NCI-H1048 (cell line): ENCODE measurements at regions not wholly inside any gene's neighbourhood (a gene's known extent, or its start where the extent isn't known, plus 50 kb on each side); places are given as distances from the start of the nearest gene placed in this dataset.
"Not testable (repeated sequence)": the region's sequence is repeated elsewhere in the genome, so short reads cannot be mapped to it uniquely, and the experiment has no call there.

Source experiments
- DNase-seq: peaks from one replicate; lab custom pipeline; 2025; lab: John Stamatoyannopoulos, UW

DNA sequence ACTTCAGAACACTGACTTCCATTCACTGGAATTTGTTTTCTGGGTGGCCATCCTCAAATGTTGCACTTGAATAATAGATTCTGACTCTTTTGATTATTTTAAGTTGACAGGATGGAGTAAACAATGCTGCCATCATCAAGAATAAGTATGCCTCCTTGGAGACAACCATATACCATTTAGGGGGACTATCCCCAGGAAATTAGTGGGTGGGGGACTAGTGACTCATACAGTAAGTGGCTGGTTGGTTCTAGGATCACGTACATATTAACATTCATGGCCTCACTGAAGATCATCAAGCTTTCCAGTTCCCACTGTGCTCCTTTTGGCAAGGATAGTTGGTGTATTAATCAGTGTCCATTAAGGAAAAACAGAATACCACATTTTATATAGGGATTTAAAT, 615.2 kb downstream of the CCSER2 start:
- DNase-seq = no peak

DNA sequence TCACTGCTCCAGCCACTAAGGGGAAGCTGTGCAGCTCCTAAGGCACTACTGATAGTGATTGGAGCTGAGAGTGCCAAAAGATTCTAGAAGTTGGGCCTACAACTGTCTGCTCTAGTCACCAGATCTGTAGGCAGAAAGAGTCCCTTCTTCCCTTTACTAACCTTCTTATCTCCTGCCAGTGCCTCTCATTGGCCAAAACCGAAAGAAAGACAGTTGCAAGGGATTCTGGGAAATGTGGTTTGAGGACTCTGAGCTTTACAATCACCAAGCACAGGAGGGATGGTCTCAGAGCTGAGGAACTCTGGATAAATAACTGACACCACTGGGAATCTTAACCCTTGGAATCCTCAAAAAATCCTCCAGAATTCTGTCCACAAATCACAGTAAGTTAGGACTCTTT, 615.8 kb downstream of the CCSER2 start:
- no peak for DNase-seq

GRCh38 chr10:84945791-84946190, 617.4 kb downstream of the CCSER2 start:
- DNase-seq = no peak

DNA sequence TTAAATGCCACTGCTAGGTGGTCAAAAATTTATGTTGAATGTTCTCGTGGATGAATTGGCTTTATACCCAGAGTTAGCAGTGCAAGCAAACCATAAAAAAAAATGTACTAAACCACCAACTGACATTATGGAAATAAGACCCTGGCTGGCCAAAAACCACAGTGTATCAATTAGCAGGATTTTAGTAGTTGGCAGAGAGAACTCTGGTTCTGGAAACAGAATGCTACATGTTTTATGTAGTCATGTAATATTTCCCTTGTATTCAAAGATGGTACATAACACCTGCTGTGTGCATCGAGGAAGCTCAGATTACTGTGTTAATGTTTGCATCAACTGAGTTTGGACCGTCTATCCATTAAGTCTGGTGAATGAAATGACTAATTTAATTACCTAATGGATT, 618.5 kb downstream of the CCSER2 start:
- no peak for DNase-seq

DNA sequence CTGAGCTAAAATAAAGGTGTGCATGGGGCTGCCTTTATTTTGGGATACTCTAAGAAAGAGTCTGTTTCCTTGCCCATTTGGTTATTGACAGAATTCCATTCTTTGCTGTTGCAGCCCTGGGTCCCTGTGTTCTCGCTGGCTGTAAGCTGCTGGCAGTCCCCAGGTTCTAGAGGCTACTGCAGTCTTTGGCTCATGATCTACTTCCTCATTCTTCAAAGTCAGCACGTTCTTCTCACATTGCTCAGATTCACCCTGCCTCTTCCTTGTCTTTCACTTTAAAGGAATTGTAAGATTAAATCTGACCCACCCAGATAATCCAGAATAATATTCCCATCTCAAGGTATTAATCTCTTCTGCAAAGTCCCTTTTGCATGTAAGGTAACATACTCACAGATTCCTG, 620.3 kb downstream of the CCSER2 start:
- DNase-seq = no peak

DNA sequence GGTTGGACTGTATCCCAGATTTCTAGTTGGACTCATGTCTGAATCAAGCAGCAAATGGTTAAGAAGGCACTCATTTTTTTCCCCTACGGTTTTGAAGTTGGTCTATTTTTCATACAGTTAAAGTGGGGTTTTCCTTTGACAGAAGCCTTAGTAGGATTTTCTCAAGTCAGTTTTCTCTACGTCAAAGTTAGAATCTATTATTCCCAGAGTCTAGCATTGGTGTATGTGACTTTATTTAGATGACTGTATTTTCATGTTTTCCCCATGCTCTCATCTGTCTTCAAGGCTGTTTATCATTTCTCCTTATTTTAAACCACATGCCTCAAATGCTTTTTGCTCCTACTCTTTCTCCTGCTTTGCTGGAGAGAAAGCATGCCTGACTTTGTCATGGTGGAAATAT, 623.2 kb downstream of the CCSER2 start:
- no peak for DNase-seq

DNA sequence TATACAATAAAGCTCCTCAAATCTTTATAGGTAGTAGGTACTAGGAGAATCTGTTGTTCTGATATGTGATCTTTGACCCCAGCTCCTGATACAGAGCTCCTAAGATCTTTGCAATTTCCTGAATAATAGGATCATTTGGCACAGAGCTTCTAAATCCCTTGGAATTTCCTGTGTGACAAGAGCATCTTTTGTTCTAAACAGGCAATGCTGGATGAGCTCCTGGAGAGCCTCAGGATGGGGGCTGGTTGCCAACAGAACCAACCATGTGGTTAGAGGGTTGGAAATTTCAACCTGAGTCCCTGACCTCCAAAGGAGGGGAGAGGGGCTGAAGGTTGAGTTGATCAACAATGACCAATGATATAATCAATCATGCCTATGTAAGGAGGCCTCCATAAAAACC, 629.0 kb downstream of the CCSER2 start:
- DNase-seq = no peak

DNA sequence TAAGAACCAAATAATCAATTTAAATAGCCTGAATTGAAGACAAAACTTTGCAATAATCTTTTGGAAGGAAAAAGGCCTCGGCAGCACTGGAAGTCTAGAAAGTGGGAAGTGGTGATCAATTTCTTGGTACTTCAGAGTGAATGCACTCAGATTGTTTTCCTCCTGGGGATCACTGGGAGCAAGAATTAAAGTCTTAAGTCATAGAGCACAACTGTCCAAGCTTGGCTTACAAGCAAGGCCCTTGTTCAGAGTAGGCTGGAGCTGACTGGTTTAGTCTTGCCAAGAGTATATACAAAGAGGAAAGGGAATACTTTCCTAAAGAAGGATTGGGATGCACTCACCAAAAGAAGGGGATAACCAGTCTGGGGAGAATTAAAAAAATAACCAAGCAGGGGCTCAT, 637.1 kb downstream of the CCSER2 start:
- DNase-seq = no peak

- DNase-seq = no peak
Measured at GRCh38 chr10:84966708-84967441, 638.5 kb downstream of the CCSER2 start.

- not testable (repeated sequence) for DNase-seq
Measured at GRCh38 chr10:84969297-84969696, 640.9 kb downstream of the CCSER2 start.

DNA sequence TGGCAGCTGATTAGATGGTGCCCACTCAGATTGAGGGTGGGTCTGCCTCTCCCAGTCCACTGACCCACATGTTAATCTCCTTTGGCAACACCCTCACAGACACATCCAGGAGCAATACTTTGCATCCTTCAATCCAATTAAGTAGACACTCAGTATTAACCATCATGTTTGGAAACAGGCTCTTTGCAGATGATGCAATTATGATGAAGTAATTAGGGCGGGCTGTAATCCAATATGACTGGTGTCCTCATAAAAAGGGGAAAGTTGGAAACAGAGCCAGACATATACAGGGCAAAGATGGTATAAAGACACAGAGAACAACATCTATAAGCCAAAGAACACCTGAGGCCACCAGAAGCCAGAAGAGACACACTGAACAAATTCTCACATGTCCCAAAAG, 658.6 kb downstream of the CCSER2 start:
- DNase-seq = no peak

- DNase-seq = no peak
Measured at GRCh38 chr10:84988011-84988410, 659.6 kb downstream of the CCSER2 start.

GRCh38 chr10:84990713-84991112, 662.3 kb downstream of the CCSER2 start:
- DNase-seq = no peak

- no peak for DNase-seq
Measured at GRCh38 chr10:84991301-84991700, 662.9 kb downstream of the CCSER2 start.

DNA sequence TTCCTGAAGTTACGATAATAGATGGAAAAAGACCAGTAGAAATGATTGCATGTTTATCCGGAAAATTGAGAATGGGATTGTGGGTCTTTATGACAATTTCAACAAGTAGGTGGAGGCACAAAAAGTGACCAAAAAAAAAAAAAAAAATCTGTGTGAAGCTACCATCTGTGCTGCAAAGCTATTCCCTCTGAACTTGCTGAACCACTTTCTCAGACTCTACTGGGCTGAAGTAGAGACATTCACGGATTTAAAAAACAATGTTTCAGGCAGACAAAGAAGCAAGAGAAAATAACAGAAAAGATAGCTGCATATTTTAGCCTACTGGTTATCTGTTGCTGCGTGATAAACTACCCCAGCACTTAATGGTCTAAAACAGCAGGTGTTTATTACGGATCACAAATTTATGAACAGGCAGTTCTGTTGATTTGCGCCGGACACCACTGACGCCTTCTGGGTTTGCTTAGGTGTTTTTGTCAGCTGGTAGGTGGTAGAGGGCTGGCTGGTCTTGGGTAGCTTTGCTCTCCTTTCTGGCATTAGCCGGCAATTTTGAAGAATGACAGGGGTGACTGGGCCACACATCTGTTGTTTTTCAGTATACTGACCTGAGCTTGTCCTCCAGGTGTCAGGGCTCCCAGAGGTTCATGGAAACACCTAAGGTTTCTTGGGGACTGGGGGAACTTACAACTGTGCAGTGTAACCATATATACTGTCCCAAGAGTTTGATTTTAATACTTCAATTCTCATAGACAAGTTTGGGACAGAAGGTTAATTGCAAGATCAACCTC, 665.1 kb downstream of the CCSER2 start:
- no peak for DNase-seq

DNA sequence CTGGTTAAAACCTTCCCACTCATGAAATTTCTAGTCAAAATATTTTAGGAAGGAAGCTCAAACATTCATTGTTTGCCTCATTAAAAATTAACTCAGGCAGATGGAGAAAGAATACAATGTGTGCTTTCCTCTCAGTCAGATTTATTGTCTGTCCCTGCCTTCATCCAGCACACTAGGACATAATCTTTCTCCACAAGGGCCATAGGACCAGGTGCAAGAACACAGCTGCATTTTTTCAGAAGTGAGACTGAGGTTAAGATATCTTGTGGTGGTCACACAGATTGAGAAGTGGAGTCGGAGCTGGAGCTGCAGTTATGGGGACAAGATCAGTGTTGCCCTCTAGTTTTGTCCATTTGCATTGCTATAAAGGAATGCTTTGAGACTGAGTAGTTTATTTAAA, 666.3 kb downstream of the CCSER2 start:
- no peak for DNase-seq

GRCh38 chr10:84996580-84996979, 668.2 kb downstream of the CCSER2 start:
- no peak for DNase-seq

- no peak for DNase-seq
Measured at GRCh38 chr10:84997870-84998269, 669.5 kb downstream of the CCSER2 start.

GRCh38 chr10:84999929-85000328, 671.5 kb downstream of the CCSER2 start:
- DNase-seq = no peak

DNA sequence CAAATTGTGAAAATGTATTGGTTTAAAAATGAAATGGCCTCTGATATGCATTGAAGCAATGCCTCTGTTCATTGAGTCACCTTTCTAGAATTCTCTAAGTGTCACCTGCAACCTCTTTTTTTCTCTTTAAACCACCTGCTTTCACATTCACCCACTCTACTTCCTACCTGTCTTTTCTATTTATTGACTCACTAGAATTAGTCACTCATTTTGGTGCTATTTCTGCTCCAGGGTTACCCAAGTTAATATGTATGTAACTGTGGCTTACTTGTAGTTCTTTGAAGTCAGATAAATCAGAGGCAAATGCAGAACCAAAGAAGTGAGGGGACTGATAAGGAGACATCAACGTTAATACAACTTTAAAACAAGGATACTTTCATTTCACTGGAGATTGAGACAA, 674.7 kb downstream of the CCSER2 start:
- no peak for DNase-seq

- DNase-seq = no peak
Measured at GRCh38 chr10:85008488-85009184, 680.2 kb downstream of the CCSER2 start.

GRCh38 chr10:85012305-85012704, 683.9 kb downstream of the CCSER2 start:
- no peak for DNase-seq

GRCh38 chr10:85026878-85027467, 698.6 kb downstream of the CCSER2 start:
- DNase-seq = no peak
